Effector memory CD4-positive, alpha-beta T cell (primary cell): ENCODE measurements at regions not wholly inside any gene's neighbourhood (a gene's known extent, or its start where the extent isn't known, plus 50 kb on each side); places are given as distances from the start of the nearest gene placed in this dataset.

Source experiments
- DNase-seq, 3 donors: peaks; one replicate each; pipeline ENCODE4 v3.0.0-alpha.2; 2020
- H3K27ac ChIP-seq: 2 replicates; pipeline ENCODE4 v1.7.0; 2013; ENCODE audit warnings: mild to moderate bottlenecking, low read length, moderate library complexity; ENCODE audit not compliant: insufficient read depth, poor library complexity, severe bottlenecking
- H3K27me3 ChIP-seq: replicated peaks from 2 replicates; pipeline ENCODE4 v1.7.0; 2013; ENCODE audit warnings: mild to moderate bottlenecking, low read length; ENCODE audit not compliant: insufficient read depth, control insufficient read depth, poor library complexity, severe bottlenecking
- H3K36me3 ChIP-seq: 2 replicates; pipeline ENCODE4 v1.7.0; 2013; ENCODE audit warnings: mild to moderate bottlenecking, low read length, moderate library complexity; ENCODE audit not compliant: control insufficient read depth, insufficient read depth
- H3K4me1 ChIP-seq: 2 replicates; pipeline ENCODE4 v1.7.0; 2013; ENCODE audit warnings: low read length, mild to moderate bottlenecking; ENCODE audit not compliant: control insufficient read depth, insufficient read depth, poor library complexity, severe bottlenecking
- H3K4me3 ChIP-seq: 2 replicates; pipeline ENCODE4 v1.7.0; 2013; ENCODE audit warnings: low read length, low read depth, mild to moderate bottlenecking; ENCODE audit not compliant: insufficient read depth, poor library complexity, severe bottlenecking
- H3K9me3 ChIP-seq: 2 replicates; pipeline ENCODE4 v1.7.0; 2013; ENCODE audit warnings: mild to moderate bottlenecking, low read length, moderate library complexity; ENCODE audit not compliant: control insufficient read depth

DNA sequence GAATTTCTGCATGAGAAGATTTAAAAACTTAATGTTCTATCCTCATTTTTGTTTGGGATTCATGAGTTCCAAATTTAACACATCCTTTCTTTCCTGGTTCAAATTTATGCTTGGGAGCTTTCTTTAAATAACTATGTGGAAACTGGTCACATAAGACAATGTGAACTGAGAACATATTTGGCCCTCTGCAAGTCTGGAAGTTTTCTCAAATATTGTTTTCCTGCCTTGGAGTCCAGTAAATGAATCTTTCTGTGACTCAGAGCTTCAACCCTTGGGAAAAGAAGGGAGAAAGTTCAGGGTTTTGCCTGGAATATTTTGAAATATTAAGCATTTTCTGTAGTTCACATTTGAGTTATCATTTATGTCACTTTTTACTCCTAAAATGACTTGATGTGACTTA is 559.0 kb upstream of the NRP1 start:
- Histone ChIP-seq H3K4me3 (no peak overlapping the region), H3K9me3 (no peaks in the 10 kb centered on the region), H3K36me3 (no peaks in the 10 kb centered on the region), H3K27me3 (no peaks in the 10 kb centered on the region), H3K4me1 (no peaks in the 10 kb centered on the region), H3K27ac (no peak overlapping the region)
- DNase-seq: no peak

GRCh38 chr10:33889371-33889770 is 554.9 kb upstream of the NRP1 start:
- DNase-seq: no peak
- no peaks in the 10 kb centered on the region for H3K4me1 ChIP-seq
- no peaks in the 10 kb centered on the region for H3K9me3 ChIP-seq
- H3K4me3 ChIP-seq: no peak overlapping the region
- no peak overlapping the region for H3K27ac ChIP-seq
- no peaks in the 10 kb centered on the region for H3K36me3 ChIP-seq
- no peaks in the 10 kb centered on the region for H3K27me3 ChIP-seq

DNA sequence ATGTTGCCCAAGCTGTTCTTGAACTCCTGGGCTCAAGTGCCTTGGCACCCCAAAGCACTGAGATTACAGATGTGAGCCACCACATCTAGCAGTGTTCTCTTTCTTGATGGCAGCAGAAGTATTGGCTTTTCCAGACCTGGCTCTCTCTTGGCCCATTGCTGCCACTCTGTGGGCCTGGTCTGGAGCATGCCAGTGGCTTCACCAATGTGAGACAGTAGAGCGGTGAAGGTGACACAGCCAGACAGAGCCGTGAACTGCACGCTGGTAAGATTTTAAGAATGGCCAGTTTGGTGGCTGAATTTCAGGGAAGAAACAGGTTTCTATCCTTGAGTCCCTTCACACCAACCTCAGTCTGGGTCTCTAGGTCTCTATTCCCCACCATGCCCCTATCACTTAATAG is 552.7 kb upstream of the NRP1 start:
- Histone ChIP-seq H3K4me1 (no peaks in the 10 kb centered on the region), H3K27ac (no peak overlapping the region), H3K9me3 (no peaks in the 10 kb centered on the region), H3K4me3 (no peak overlapping the region), H3K36me3 (no peaks in the 10 kb centered on the region), H3K27me3 (no peaks in the 10 kb centered on the region)
- no peak for DNase-seq

DNA sequence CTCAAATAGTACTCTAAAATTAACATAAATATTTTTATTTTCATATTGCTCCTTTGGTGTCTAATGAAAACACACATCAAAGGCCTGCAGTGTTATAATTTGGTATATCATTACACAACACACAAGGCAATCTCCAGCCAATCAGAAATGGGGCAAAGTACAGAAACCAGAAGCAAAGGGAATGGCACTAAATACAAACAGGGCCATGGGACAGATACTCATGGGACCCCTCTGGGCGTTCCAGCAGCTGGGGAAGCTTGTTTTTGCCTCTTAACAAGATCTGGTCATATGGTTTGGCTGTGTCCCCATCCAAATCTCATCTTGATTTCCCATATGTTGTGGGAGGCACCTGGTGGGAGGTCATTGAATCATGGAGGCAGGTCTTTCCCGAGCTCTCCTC is 551.8 kb upstream of the NRP1 start:
- H3K27me3 ChIP-seq: no peaks in the 10 kb centered on the region
- H3K27ac ChIP-seq: no peak overlapping the region
- no peak for DNase-seq
- H3K36me3 ChIP-seq: no peaks in the 10 kb centered on the region
- no peak overlapping the region for H3K4me3 ChIP-seq
- no peaks in the 10 kb centered on the region for H3K4me1 ChIP-seq
- no peaks in the 10 kb centered on the region for H3K9me3 ChIP-seq

- no peaks in the 10 kb centered on the region for H3K36me3 ChIP-seq
- no peak overlapping the region for H3K27ac ChIP-seq
- H3K9me3 ChIP-seq: no peaks in the 10 kb centered on the region
- no peaks in the 10 kb centered on the region for H3K4me1 ChIP-seq
- H3K4me3 ChIP-seq: no peak overlapping the region
- no peaks in the 10 kb centered on the region for H3K27me3 ChIP-seq
- DNase-seq: no peak
Observed at GRCh38 chr10:33884604-33885003, 550.1 kb upstream of the NRP1 start.

DNA sequence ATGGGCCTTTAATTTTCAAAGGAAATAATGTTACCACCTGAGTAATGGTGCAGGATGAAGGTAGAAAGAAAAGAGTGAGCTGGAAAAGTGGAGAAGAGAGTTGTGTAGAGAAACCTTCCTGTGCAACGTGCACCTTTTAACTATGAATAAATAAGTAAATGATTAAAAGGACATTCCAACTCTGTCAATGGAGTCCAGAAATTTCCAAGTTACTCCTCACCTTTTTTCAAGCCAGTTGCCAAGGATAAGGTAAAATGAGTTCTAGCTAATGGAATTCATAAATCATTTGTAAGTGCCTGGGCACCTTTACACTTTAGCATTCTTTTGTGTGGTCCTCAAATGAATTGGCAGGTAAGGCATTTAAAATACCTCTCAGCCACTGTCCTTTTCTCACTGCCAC is 549.4 kb upstream of the NRP1 start:
- DNase-seq: no peak
- Histone ChIP-seq H3K27ac (no peak overlapping the region), H3K4me1 (no peaks in the 10 kb centered on the region), H3K4me3 (no peak overlapping the region), H3K27me3 (no peaks in the 10 kb centered on the region), H3K9me3 (no peaks in the 10 kb centered on the region), H3K36me3 (no peaks in the 10 kb centered on the region)

DNA sequence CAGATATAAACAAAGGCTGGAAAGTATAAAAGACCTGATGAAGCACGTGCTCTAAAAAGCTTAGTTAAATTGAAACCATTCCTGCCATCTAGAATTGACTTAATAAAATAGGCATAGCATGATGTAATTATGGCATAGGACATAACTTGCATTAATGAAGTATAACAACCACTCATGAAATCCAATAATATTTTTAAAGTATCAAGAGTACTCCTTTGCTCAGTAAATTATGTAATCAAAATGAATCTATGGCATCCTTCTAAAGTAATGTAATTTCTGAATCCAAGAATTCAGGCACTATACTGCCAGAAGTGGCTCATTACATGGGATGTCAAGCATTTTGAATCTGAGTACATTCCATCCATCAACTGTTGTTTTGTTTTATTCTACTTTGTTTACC is 548.5 kb upstream of the NRP1 start:
- no peaks in the 10 kb centered on the region for H3K27me3 ChIP-seq
- H3K4me1 ChIP-seq: no peaks in the 10 kb centered on the region
- no peaks in the 10 kb centered on the region for H3K9me3 ChIP-seq
- no peaks in the 10 kb centered on the region for H3K36me3 ChIP-seq
- no peak overlapping the region for H3K4me3 ChIP-seq
- no peak for DNase-seq
- H3K27ac ChIP-seq: no peak overlapping the region

GRCh38 chr10:33880291-33880690 is 545.8 kb upstream of the NRP1 start:
- Histone ChIP-seq H3K36me3 (no peaks in the 10 kb centered on the region), H3K27me3 (no peaks in the 10 kb centered on the region), H3K9me3 (no peaks in the 10 kb centered on the region), H3K27ac (no peak overlapping the region), H3K4me3 (no peak overlapping the region), H3K4me1 (no peaks in the 10 kb centered on the region)
- no peak for DNase-seq

DNA sequence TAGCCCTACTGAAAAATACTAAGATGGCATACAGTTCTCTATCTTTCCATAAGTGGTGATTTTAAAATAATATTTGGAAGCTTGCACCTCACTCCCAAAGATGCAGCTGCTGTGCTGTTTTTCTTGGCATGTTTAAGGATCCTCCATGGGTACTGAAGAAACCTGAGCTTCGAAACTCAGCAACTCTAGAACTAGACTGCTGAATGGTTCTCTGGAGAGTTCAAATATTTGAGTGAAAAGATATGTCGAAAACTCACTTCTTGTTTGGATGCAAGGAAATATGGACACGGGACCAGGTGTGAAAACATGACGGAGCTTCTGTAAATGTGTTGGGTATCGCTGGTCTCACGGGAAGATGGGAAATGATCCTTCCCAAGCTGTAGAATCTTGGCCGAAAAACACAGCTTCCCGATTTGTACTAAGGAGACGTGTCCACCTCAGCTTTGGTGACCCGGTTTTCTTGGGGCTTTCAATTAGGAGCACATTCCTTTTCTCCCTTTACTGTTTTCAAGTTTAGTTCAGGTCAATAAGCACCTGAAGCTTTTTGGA is 543.8 kb upstream of the NRP1 start:
- no peak for DNase-seq
- H3K27ac ChIP-seq: no peak overlapping the region
- H3K9me3 ChIP-seq: no peaks in the 10 kb centered on the region
- H3K4me1 ChIP-seq: no peaks in the 10 kb centered on the region
- H3K27me3 ChIP-seq: no peaks in the 10 kb centered on the region
- H3K4me3 ChIP-seq: no peak overlapping the region
- no peaks in the 10 kb centered on the region for H3K36me3 ChIP-seq

DNA sequence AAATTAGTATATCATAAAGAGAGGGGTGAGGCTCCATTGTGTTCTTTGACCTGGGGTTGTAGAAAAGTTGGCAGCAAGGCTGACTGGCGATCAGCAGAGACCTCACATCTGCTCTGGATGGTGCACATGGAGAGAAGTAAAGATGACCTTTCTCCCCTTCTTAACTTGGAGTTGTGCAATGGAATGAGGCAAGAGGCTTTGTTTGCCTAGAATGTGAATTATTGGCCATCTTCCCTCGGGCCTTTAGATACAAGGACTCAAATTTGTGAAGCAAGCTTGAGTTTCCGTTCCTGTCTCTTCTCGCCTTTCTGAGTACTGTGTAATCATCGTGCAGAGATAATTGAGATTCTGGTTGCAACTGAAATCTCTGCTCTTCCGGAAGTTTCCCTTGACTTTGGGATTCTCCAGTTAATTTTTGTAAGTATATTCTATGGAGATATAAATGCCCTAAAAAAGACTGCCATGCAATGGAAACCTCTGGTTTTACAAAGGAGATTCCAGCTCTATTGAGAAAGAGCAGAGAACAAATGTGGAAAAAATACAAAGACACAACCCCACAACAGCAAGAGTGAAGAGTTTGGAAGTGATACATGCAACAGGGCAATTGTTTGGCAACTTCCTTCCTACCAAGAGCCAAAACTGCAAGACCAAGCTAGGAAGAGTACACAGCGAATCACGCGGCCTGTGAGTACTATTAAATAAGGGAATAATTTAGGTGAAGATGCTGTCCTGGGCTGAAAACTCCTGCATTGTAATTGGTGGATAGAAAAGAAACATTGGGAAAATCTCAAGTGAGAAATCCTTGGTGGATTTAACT is 542.3 kb upstream of the NRP1 start:
- Histone ChIP-seq H3K4me1 (no peaks in the 10 kb centered on the region), H3K9me3 (no peaks in the 10 kb centered on the region), H3K4me3 (no peak overlapping the region), H3K36me3 (no peaks in the 10 kb centered on the region), H3K27me3 (no peaks in the 10 kb centered on the region), H3K27ac (no peak overlapping the region)
- DNase-seq: no peak
